IPS-15b (cell line): ENCODE measurements at regions not wholly inside any gene's neighbourhood (a gene's known extent, or its start where the extent isn't known, plus 50 kb on each side); places are given as distances from the start of the nearest gene placed in this dataset.
"Not testable (repeated sequence)": the region's sequence is repeated elsewhere in the genome, so short reads cannot be mapped to it uniquely, and the experiment has no call there.

Experiments
- H3K27me3 ChIP-seq: one replicate; pipeline ENCODE4 v1.6.1; 2013; ENCODE audit warnings: low read length; ENCODE audit not compliant: control insufficient read depth, insufficient read depth
- H3K36me3 ChIP-seq: one replicate; pipeline ENCODE4 v1.6.1; 2013; ENCODE audit warnings: low read length; ENCODE audit not compliant: control insufficient read depth, insufficient read depth
- H3K4me1 ChIP-seq: one replicate; pipeline ENCODE4 v1.6.1; 2013; ENCODE audit warnings: mild to moderate bottlenecking, low read length; ENCODE audit not compliant: control insufficient read depth, insufficient read depth
- H3K4me3 ChIP-seq: one replicate; pipeline ENCODE4 v1.5.1; 2013; ENCODE audit warnings: low read depth, low read length
- H3K9ac ChIP-seq: one replicate; pipeline ENCODE4 v1.6.1; 2013; ENCODE audit warnings: low read depth, mild to moderate bottlenecking, low read length
- H3K9me3 ChIP-seq: one replicate; pipeline ENCODE4 v1.6.1; 2013; ENCODE audit warnings: mild to moderate bottlenecking, low read length; ENCODE audit not compliant: control insufficient read depth, insufficient read depth

DNA sequence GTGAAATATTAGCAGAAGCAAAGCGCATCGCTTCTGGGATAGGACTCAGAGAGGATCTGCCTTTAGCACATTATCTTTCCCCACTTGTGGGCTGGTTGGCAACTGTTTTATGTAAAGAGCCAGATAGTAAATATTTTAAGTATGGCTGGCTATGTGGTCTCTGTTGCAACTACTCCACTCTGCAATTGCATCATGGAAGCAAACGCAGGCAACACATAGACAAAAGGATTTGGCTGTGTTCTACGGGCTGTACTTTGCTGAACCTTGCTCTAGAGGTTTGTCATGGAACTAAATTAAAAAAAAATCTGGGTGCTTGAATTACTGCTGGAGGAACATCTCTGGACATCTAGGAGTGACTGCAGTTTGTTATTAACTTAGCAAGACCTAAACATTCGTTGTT, 307.8 kb upstream of the TPK1 start:
- Histone ChIP-seq H3K9me3 (no peaks in the 10 kb centered on the region), H3K9ac (no peak overlapping the region), H3K27me3 (no peaks in the 10 kb centered on the region), H3K36me3 (no peaks in the 10 kb centered on the region), H3K4me1 (peaks cover 6% of the 10 kb centered on the region), H3K4me3 (no peak overlapping the region)

- no peaks in the 10 kb centered on the region for H3K9me3 ChIP-seq
- no peak overlapping the region for H3K4me3 ChIP-seq
- no peaks in the 10 kb centered on the region for H3K36me3 ChIP-seq
- H3K27me3 ChIP-seq = no peaks in the 10 kb centered on the region
- H3K9ac ChIP-seq = no peak overlapping the region
- H3K4me1 ChIP-seq = no peaks in the 10 kb centered on the region
Observed at GRCh38 chr7:145134377-145134776, 298.5 kb upstream of the TPK1 start.

GRCh38 chr7:145123502-145123901, 287.6 kb upstream of the TPK1 start:
- H3K9ac ChIP-seq = no peak overlapping the region
- no peaks in the 10 kb centered on the region for H3K36me3 ChIP-seq
- H3K4me1 ChIP-seq = no peaks in the 10 kb centered on the region
- no peaks in the 10 kb centered on the region for H3K9me3 ChIP-seq
- H3K4me3 ChIP-seq = no peak overlapping the region
- no peaks in the 10 kb centered on the region for H3K27me3 ChIP-seq

GRCh38 chr7:145106001-145106400, 270.1 kb upstream of the TPK1 start:
- H3K4me1 ChIP-seq = no peaks in the 10 kb centered on the region
- H3K27me3 ChIP-seq = no peaks in the 10 kb centered on the region
- H3K9me3 ChIP-seq = no peaks in the 10 kb centered on the region
- no peaks in the 10 kb centered on the region for H3K36me3 ChIP-seq
- H3K4me3 ChIP-seq = no peak overlapping the region
- H3K9ac ChIP-seq = no peak overlapping the region

GRCh38 chr7:145105561-145105960, 269.7 kb upstream of the TPK1 start:
- no peaks in the 10 kb centered on the region for H3K9me3 ChIP-seq
- no peak overlapping the region for H3K9ac ChIP-seq
- H3K4me1 ChIP-seq = no peaks in the 10 kb centered on the region
- H3K4me3 ChIP-seq = no peak overlapping the region
- no peaks in the 10 kb centered on the region for H3K36me3 ChIP-seq
- H3K27me3 ChIP-seq = no peaks in the 10 kb centered on the region

GRCh38 chr7:145104400-145104799, 268.5 kb upstream of the TPK1 start:
- H3K4me3 ChIP-seq = no peak overlapping the region
- H3K9ac ChIP-seq = no peak overlapping the region
- no peaks in the 10 kb centered on the region for H3K36me3 ChIP-seq
- no peaks in the 10 kb centered on the region for H3K27me3 ChIP-seq
- no peaks in the 10 kb centered on the region for H3K9me3 ChIP-seq
- no peaks in the 10 kb centered on the region for H3K4me1 ChIP-seq

DNA sequence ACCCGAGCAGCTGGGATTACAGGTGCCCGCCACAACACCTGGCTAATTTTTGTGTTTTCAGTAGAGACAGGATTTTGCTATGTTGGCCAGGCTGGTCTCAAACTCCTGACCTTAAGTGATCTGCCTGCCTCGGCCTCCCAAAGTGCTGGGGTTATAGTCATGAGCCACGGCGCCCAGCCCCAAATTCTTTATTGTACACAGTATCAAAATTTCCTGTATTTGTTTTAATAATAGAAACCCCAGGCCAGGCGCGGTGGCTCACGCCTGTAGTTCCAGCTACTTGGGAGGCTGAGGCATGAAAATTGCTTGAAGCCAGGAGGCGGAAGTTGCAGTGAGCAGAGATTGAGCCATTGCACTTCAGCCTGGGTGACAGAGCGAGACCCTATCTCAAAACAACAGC, 266.3 kb upstream of the TPK1 start:
- H3K9ac ChIP-seq, H3K36me3 ChIP-seq, H3K9me3 ChIP-seq, H3K4me3 ChIP-seq, H3K27me3 ChIP-seq, H3K4me1 ChIP-seq: not testable (repeated sequence)

DNA sequence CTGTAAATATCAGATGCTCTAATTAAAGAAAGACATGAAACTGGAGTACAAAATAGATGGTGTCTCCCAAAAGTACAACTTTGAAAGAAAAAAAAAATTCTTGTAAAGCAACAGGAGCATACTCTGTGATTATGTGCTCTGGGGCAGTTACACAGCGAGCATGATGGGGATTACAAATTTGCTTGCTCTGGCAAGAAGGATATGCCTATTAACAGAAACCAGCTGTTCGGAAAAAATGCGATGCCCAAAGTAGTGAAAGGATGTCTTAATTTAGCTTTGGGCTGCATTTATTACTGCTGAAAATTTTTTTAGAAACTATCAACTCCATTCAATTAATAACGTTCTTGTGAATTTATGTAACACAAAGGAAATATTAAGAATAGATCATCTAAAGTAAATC, 256.9 kb upstream of the TPK1 start:
- Histone ChIP-seq H3K36me3 (no peaks in the 10 kb centered on the region), H3K4me1 (no peaks in the 10 kb centered on the region), H3K9ac (no peak overlapping the region), H3K9me3 (no peaks in the 10 kb centered on the region), H3K4me3 (no peak overlapping the region), H3K27me3 (no peaks in the 10 kb centered on the region)

- Histone ChIP-seq H3K9ac (no peak overlapping the region), H3K36me3 (no peaks in the 10 kb centered on the region), H3K4me3 (no peak overlapping the region), H3K27me3 (no peaks in the 10 kb centered on the region), H3K9me3 (no peaks in the 10 kb centered on the region), H3K4me1 (no peaks in the 10 kb centered on the region)
Observed at GRCh38 chr7:145088111-145088745, 252.4 kb upstream of the TPK1 start.

DNA sequence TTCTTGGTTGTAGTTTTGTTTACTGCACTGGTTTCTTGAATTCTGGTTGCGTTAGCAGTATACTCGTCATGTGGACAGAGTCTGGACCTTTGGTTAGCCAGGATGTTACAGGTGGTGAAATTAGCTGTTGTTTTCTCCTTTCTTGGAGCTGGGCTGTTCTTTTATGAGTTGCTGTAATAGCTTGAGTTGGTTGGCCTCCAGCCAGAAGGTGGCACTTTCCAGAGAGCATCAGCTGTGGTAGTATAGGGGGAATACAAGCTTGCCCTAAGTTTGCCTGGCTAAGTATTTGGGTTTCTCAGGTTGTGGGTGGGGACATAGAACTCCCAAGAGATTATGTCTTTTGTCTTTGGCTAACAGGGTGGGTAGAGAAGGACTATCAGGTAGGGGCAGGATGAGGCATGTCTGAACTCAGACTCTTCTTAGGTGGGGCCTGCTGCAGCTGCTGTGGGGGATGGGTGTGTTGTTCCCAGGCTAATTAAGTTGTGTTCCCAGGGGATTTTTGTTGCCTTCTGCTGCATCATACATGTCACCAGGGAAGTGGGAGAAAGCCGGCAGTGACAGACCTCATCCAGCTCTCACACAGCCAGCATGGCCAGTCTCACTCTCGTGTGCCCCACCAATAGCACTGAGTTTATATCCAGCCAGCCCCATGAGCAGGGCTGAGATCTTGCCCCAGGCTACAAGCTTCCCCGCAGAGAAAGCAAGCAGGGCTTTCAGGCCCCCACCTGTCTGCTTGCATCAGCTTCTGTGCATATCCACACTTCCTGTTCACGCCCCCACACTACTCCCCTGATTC, 246.7 kb upstream of the TPK1 start:
- no peaks in the 10 kb centered on the region for H3K27me3 ChIP-seq
- H3K4me1 ChIP-seq = peaks cover 8% of the 10 kb centered on the region
- no peak overlapping the region for H3K9ac ChIP-seq
- no peaks in the 10 kb centered on the region for H3K9me3 ChIP-seq
- no peaks in the 10 kb centered on the region for H3K36me3 ChIP-seq
- no peak overlapping the region for H3K4me3 ChIP-seq

DNA sequence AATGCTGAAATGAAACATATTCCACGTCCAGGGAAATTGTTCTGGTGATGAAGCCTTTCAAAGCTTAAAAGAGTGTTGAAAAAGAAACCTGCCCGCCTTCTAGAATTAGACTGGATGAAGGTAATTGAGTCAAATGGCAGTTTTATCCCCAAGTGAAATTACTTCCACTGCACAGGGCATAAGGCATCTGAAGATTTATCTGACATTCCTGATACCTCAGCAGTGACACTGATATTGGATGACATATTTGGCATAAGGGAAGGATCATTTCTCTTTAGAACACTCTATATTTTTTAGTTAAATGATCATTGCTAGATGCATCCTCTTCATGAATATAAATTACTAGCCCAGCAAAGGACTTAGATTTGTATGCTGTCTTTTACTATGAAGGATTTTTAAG, 229.6 kb upstream of the TPK1 start:
- H3K4me3 ChIP-seq = no peak overlapping the region
- no peaks in the 10 kb centered on the region for H3K27me3 ChIP-seq
- no peak overlapping the region for H3K9ac ChIP-seq
- H3K36me3 ChIP-seq = no peaks in the 10 kb centered on the region
- no peaks in the 10 kb centered on the region for H3K9me3 ChIP-seq
- no peaks in the 10 kb centered on the region for H3K4me1 ChIP-seq

DNA sequence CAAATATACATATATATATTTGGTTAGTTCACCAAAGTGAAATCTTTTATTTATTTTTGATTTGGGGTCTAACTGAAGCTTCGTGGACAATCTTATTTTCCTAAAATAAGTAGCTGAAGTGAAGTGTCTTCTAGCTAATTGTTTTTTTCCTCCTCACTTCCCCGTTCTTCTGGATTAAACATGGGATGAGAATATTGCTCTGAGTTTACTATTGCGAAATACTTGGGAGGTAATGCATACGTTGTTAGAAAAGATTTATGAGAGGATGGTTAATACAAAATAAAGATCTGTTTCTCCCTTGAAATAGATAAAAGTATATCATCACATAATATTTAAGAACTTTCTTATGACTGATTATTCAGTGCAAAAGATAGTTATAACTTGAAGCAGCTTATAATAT, 228.3 kb upstream of the TPK1 start:
- H3K9me3 ChIP-seq = no peaks in the 10 kb centered on the region
- no peaks in the 10 kb centered on the region for H3K4me1 ChIP-seq
- no peak overlapping the region for H3K9ac ChIP-seq
- H3K27me3 ChIP-seq = no peaks in the 10 kb centered on the region
- no peaks in the 10 kb centered on the region for H3K36me3 ChIP-seq
- H3K4me3 ChIP-seq = no peak overlapping the region
